ENCODE measurements at regions not wholly inside any gene's neighbourhood (a gene's known extent, or its start where the extent isn't known, plus 50 kb on each side); places are given as distances from the start of the nearest gene placed in this dataset.
"Not testable (repeated sequence)": the region's sequence is repeated elsewhere in the genome, so short reads cannot be mapped to it uniquely, and the experiment has no call there.

DNA sequence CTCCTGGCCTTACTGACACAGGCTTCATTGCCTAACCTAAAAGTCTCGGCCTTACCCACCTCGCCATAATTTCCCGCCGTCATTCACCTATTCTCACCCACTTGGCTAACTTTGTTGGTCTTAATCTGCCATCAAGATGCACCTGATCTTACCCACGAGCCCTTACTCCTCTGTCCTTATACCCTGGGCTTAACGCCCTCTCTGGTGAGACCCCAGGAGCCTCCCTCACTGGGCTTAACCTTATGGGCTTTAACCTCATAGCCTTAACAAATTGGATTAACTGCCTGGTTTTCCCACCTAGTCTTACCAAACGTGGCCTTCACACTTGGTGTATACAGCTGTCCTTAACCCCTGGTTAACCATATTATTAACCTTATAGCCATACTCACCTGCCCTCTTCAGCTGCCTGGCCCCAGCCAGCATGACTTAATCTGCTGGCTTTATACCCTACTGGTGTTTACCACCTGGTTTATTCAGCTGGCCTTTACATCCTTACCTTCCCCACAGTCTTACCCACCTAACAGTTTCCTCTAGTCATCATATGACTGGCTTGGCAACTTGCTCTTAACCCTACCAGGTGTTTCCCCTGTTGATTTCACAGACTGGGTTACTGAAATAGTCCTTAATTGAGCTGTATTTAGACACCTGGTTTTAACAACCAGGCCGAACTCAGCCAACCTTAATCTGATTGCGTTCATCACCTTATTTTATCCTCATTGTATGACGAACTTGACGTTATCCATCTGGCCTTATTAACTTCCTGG, 132.0 kb upstream of the ZSWIM2 start:
- DNase-seq: peak; percentile 87

DNA sequence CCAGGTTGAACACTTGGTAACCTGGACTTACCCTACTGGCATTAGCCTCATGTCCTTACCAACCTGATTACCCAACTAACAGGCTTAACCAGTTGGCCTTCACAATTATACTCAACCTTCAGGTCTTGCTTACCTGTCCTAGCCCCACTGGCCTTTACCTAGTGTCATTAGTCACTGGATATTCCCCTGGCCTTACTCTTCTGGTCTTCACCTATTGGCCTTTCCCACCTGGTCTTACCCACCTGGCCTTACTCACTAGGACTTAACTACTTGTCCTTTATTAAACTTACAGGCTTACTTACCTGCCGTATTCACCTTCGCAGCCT, 131.1 kb upstream of the ZSWIM2 start:
- DNase-seq: peak; percentile 61

DNA sequence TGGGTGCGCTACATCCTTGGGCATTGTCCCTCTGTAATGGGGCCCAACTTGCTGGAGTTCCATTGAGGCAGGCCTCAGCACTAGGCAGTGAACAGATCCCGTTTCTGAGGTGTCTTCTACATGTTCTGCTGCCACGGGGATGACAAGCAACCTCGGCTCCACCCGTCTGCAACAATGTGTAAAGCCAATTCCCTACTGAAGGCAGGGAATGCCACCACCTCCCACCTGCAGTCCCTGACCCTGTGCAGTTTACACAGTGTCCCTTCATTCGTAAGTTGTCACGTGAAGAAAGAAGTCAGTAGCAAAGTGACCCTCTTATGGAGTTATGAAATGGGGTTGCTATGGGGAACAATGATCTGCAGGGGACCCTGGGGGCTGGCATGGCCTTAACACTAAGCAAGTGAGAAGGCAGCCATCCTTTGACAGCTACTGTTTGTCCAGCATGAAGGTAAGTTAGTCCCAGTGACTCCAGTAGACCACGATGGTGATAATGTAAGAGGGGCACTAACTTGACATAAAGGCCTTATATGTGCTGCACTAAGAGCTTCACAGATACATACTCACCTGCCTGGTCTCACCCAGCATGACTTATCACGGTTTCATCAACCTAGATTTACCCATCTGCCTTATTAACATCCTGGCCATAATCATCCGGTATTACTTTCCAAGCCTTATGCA, 130.6 kb upstream of the ZSWIM2 start:
- DNase-seq: no peak

DNA sequence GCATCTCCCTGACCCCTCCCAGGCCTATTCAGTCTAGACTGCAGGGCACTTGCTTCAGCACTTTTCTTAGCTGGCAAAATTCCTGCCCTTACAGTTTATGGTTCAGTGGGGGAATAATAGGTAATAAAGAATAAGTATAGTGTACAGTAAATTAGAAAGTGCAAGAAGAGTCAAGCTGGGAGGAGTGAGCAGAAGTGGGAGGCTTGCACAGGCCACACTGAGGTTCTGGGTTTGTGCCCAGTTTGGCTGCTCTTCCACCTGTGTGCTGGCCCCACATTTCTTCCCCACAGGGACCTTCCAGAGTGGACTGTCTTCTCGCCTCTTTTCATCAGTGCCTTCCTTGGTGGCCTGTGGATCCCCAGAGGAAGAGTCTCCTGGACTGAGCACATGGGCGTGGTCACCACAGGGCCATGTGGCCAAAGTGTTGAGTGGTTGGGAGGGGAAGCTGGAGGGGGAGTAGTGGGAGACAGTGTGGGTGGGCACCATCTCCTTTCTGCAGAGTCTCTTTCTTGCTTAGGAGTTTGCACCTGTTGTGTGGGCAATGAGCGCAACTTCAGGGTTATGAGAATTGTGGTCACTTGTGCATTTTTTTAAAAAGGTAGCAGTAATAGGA, 128.6 kb upstream of the ZSWIM2 start:
- DNase-seq: no peak

DNA sequence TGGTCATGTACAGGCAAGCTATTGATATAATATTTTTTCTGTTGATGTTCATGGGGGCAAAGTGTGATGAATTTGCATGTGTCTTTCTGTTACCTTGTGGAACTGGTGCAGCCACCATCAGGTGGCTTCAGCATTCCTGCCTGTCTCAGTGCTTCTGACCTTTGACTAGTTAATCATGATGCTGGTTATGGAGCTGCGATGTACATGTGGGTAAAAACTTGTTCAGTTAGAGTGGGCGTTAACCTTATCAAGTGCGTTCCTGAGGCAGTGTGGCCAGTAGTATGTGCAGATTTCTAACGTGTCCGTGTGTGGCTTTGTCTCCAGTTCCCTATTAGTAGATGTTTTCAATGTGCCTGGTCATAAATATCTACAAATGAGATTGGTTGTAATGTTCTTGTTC, 127.4 kb upstream of the ZSWIM2 start:
- no peak for DNase-seq

DNA sequence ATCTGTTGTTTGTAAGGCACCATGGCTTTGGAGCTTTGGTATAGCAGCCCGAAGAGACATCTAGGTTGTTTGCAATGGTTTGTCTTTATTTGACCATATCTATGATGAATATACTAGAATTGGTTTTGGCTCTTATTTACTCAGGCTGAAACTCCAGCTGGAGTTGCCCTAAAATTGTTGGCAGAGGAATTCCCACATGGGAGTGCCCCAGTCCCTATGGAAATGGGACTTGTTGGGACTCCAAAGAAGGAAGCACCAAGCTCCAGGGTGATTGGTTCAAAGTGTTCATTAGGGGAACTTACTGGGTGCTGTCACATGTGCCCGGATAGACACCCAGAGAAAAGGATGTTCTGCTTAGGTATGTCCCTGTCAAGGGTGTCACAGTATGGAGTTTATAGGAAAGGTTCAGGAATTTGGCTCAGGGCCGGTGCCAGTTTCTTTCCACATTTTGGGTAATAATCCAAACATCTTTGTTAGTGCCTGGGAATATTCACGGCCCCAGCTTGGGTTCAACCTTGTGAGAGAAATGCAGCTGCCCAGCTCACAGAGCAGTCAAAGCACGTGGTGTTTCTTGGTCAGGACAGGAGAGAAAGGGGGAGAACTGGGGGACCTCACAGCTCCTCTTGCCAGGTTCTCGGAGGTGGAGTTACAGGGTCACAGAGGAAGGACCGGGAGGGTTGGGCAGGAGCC, 123.5 kb upstream of the ZSWIM2 start:
- DNase-seq: no peak

DNA sequence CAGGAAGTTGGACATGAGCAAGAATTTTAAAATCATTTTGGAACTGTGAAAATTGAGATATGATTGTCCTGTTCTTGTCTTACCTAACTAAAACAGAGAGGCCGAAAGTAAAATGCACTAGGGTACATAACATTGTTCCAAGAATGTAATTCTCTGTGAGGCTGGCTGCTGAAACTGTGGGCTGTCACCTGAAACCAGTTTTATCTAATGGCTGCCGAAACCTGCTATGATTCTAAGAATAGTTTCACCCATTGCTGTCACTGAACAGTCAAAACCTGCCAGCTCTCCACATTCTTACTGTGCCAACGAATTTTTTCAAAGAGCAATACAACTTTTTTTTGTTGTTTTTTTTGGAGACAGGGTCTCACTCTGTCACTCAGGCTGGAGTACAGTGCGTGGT, 119.3 kb upstream of the ZSWIM2 start:
- DNase-seq: no peak

DNA sequence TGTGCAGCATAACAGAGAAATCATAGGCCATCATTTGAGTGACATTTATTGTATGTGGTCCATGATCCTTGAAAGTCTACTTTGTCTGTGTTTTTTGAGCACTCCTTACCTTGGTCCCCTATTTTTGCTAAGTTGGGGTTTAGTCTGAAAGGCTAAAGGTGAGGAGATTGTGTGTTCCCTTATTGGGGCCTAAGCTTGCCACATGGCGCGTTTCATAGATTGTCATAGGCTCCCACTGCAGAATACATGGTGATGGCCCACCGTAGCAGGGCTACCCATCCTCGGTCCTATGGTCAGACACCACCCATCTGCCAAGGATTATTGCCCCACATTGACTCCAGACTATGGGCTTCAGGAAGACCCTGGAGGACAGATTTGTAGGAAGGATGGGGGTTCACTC, 117.0 kb upstream of the ZSWIM2 start:
- DNase-seq: no peak

DNA sequence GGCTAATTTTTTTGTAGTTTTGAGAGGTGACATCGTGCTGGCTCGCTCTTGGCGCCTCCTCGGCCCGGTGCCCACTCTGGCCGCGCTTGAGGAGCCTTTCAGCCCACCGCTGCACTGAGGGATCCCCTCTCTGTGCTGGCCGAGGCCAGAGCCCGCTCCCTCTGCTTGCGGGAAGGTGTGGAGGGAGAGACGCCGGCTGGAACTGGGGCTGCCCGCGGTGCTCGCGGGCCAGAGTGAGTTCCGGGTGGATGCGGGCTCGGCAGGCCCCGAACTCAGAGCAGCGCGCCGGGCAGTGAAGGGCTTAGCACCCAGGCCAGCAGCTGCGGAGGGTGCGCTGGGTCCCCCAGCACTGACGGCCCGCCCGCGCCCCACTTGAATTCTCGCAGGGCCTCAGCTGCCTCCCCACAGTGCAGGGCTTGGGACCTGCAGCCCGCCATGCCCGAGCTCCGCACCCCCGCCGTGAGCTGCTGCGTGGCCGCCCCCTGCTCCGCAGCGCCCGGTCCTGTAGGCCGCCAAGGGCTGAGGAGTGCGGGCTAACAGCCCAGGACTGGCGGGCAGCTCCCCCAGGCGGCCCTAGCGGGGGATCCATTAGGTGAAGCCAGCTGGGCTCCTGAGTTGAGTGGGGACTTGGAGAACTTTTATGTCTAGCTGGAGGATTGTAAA, 113.2 kb upstream of the ZSWIM2 start:
- DNase-seq: no peak

DNA sequence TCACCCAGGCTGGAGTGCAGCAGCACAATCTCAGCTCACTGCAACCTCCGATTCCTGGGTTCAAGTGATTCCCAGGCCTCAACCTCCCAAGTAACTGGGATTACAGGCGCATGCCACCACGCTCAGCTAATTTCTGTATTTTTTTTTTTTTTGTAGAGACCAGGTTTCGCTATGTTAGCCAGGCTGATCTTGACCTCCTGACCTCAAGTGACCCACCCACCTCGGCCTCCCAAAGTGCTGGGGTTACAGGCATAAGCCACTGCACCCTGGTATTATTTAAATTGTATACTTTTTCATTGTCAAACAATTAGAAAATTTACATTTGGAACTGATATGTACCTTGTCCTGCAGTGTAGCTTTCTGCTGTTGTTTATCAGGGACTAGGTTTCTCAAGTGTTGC, 111.3 kb upstream of the ZSWIM2 start:
- not testable (repeated sequence) for DNase-seq

DNA sequence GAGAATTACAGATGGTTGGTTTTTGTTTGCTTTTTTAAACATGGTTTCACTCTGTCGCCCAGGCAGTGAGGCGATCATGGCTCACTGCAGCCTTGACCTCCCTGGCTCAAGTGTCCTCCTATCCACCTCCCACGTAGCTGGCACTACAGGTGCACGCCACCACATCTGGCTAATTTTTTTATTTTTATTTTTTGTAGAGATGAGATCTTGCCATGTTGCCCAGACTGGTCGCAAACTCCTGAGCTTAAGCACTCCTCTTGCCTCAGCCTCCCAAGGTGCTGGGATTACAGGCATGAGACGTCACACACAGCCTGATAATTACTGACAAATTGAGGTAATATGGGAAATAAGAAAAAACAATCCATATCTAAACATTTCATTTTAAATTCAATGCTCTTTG, 110.5 kb upstream of the ZSWIM2 start:
- no peak for DNase-seq

DNA sequence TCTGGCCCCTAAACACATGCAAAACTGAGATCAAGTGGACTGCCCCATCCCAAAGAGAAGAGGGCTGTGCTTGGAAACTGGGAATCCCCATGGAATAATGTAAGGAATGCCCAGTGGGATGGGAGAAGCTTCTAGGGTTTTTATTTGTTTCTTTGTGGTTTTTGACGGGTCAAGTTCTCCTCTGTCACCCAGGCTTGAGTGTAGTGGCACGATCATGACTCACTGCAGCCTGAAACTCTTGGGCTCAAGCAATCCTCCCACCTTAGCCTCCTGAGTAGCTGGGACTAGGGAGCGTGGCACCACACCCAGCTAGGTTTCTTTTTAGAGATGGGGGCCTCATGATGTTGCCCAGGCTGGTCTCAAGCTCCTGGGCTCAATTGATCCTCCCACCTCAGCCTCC, 101.7 kb upstream of the ZSWIM2 start:
- peak; percentile 22 for DNase-seq

DNA sequence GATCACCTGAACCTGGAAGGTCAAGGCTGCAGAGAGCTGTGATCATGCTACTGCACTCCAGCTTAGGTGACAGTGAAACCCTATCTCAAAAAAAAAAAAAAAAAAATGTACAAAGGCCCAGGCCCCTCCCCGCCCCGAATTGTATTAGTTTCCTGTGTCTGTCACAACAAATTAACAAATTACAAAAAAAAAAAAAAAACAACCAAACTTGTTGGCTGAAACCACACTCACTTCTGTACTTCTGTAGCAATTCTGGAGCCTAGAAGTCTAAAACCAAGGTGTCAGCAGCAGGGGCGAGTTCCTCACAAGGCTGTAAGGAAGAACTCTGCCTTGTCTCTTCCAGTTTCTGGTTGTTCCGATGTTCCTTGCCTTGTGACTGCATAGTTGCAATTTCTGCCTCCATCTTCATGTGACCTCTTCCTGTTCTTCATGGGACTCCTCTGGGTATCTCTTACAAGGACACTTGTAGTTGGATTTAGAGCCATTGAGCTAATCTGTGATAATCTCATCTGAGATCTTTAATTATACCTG, 100.8 kb upstream of the ZSWIM2 start:
- no peak for DNase-seq

DNA sequence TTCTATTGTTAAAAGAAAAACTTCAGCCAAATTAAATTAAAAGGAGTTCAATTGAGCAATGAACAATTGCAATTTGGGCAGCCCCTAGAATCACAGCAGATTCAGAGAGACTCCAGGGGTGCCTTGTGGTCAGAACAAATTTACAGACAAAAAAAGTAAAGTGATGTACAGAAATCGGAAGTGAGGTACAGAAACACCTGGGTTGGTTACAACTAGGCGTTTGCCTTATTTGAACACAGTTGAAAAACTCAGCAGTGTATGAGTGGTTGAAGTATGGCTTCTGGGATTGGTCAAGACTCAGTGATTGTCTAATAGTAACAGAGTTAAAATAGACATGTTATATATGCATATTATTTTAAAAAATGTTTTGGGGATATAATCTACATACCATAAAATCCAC, 98.5 kb upstream of the ZSWIM2 start:
- DNase-seq: no peak

DNA sequence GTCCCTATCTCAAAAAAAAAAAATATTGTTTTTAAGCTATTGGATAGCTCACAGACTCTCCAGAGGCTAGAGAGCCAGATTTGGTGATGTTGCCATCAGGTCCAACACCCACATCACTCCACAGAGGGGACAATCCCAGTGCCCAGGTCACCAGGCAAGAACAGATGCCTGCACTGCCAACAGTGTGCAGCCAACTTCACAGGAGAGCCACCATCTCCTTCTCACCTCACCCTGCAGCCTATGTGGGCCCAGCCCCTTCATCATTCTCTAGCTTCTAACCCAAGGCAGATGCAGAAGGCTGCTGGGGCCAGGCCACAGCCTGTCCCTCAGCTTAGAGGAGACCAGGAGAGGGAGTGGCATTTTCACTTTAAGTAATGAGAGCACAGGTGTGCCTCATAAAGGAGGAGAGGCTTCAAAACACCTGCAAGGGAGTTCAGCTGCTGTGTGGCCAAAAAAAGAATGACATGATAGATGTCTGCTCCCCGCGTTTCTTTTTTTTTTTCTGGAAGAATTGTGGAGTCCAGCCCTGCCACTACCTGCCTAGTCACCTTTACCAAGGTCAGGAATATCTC, 98.0 kb upstream of the ZSWIM2 start:
- DNase-seq: peak; percentile 76

DNA sequence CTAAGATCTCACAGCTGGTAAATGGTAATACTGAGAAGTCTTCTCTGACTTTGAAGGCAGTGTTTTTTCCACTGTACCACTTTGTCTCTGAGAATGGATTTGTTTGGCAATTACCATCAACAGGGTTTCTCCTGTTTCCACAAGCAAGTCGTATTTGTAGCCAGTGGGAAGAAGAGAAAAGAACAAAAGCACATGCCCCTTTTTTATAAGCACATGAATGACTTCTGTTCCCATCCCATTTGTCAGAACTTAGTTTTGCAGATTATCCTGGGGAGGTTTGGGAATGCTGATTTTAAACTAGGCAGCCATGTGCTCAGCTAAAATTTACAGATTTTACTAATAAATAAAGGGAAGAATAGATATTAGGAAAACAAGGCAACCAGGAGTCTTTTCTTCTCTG, 92.9 kb upstream of the ZSWIM2 start:
- DNase-seq: no peak

DNA sequence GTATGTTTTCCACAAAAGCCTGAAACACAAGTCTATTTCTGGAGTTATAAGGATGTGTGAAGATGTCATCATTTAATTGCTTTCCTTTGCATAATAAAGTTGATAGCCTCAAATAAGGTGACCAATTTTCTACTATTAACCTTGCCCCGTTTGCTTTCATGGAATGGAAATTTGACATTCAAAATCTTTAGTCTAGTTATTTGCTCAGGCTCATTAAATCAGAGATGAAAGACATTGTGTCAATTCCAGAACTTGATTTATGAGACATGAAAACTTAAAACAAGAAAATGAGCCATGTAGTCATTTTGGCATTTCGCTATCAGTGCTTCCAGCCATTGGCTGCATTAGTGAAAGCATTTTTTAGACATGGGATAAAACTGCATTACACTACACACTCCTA, 91.5 kb upstream of the ZSWIM2 start:
- DNase-seq: no peak

DNA sequence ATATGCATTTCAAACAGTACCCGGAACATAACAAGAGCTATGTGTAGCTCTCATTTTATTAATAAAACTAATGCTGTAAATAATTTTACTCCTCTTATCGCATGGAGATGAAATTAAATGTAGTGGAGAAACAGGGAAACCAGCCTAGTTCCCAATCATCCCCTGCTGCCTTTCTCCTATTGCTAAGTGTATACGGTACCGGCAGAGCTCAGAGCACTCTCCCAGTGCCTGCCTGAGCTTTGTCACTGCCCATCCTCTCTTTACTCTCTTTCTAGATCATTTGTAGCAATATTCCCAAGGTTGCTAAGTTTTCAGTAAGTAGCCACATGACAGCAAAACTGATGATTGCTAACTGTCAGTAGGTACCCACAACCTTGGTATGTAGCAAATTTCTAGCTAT, 85.5 kb upstream of the ZSWIM2 start:
- no peak for DNase-seq

DNA sequence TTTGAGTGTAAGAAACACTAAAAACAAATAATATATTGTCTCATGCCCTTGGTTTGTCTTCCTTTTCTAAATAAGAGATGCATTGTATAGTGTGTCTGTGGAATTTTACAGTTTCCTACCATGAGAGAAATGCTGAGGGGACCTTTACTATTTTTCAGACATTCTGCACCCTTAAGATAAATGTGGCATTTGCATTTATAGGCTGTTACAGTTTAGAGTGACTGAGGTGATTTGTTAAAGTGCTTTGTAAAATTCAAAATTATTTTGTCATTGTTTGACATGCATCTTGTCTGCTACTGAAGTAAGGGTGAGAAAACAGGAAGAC, 78.9 kb upstream of the ZSWIM2 start:
- DNase-seq: no peak

DNA sequence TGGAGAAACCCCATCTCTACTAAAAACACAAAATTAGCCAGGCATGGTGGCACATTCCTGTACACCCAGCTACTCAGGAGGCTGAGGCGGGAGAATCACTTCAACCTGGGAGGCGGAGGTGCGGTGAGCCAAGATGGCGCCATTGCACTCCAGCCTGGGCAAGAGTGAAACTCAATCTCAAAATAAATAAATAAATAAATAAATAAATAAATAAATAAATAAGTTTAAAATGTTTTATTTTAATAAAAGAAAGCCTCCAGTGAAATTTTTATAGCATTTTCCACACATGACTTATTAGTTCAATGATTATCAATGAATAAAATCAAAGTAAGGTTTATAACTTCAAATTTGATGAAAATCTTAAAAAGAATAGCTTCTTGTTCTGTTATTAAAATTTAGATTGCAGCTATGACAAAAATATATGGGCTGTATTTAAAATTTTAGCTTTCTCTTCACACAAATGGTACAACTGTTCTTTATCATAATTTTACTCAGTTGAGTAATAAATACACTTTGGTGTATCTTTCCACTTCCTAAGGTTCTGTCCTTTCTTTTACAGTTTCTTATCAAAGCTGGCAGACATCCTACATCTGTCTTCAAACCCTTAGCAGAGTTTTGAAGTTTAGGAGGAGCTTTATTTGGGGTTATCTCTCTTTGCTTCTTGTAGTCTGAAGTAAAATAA, 78.4 kb upstream of the ZSWIM2 start:
- DNase-seq: no peak

DNA sequence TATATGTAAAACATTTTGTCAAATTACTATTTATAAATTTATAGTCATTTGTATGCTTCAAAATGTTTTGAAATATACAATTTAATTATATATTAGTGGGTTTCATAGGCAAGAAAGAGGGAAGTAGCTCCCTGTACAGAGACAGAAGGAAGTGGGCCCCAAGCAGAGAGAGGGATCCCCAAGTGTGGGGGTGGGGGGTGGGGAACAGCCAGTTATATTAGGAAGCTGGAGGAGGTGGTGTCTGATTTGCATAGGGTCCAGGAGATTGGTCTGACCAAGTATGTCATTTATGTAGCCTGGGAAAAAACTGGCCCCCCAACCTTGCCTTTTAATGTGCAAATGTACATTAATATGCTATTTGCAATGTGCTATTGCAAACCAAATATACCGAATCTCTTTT, 76.5 kb upstream of the ZSWIM2 start:
- DNase-seq: no peak

DNA sequence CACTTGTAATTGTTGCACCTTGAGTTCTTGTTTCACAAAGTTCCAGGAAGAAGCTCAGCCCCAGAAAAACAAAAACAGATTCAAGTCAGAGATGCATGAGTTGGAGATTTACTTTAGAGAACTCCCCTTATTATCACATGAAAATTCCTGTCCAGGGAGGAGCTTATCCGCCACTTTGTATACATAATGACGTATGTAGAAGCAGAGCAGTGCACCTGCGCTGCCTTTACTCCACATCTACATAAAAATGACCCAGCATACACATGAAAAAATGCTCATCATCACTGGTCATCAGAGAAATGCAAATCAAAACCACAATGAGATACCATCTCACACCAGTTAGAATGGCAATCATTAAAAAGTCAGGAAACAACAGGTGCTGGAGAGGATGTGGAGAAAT, 73.3 kb upstream of the ZSWIM2 start:
- not testable (repeated sequence) for DNase-seq

Measured in DMS53 (cell line).